ENCODE measurements at regions not wholly inside any gene's neighbourhood (a gene's known extent, or its start where the extent isn't known, plus 50 kb on each side); places are given as distances from the start of the nearest gene placed in this dataset.
A peak's percentile ranks its signal among the peaks of the same experiment; 100 is the strongest.

GRCh38 chr14:95442016-95442632, 74.3 kb downstream of the SYNE3 start:
- no peak for DNase-seq

GRCh38 chr14:95440951-95441350, 75.5 kb downstream of the SYNE3 start:
- no peak for DNase-seq

- DNase-seq: no peak
These were observed 76.0 kb downstream of the SYNE3 start for GRCh38 chr14:95440496-95440895.

GRCh38 chr14:95439881-95440280, 76.6 kb downstream of the SYNE3 start:
- no peak for DNase-seq

- no peak for DNase-seq
These were observed 78.7 kb downstream of the SYNE3 start for GRCh38 chr14:95437715-95438114.

GRCh38 chr14:95436354-95436753, 80.1 kb downstream of the SYNE3 start:
- no peak for DNase-seq

- DNase-seq: no peak
These were observed 82.3 kb downstream of the SYNE3 start for GRCh38 chr14:95434121-95434520.

- DNase-seq: no peak
These were observed 83.4 kb downstream of the SYNE3 start for GRCh38 chr14:95433094-95433478.

- DNase-seq: peak; percentile 14 to 76
These were observed 84.0 kb downstream of the SYNE3 start for GRCh38 chr14:95432144-95433093.

- DNase-seq: peak; percentile 21 to 73
These were observed 85.0 kb downstream of the SYNE3 start for GRCh38 chr14:95431199-95432143.

GRCh38 chr14:95428557-95428956, 87.9 kb downstream of the SYNE3 start:
- DNase-seq: no peak

GRCh38 chr14:95426116-95426475, 90.4 kb downstream of the SYNE3 start:
- DNase-seq: no peak

- DNase-seq: no peak
These were observed 90.9 kb downstream of the SYNE3 start for GRCh38 chr14:95425369-95426115.

GRCh38 chr14:95424529-95424928, 91.9 kb downstream of the SYNE3 start:
- DNase-seq: no peak

- DNase-seq: no peak
These were observed 94.7 kb downstream of the SYNE3 start for GRCh38 chr14:95421741-95422140.

- no peak for DNase-seq
These were observed 96.4 kb downstream of the SYNE3 start for GRCh38 chr14:95420060-95420459.

- DNase-seq: no peak
These were observed 96.9 kb downstream of the SYNE3 start for GRCh38 chr14:95419569-95419968.

GRCh38 chr14:95418858-95419257, 97.6 kb downstream of the SYNE3 start:
- no peak for DNase-seq

GRCh38 chr14:95417492-95417891, 97.8 kb upstream of the CLMN start:
- DNase-seq: no peak

GRCh38 chr14:95415993-95416392, 96.3 kb upstream of the CLMN start:
- no peak for DNase-seq

GRCh38 chr14:95413289-95414215, 93.8 kb upstream of the CLMN start:
- DNase-seq: no peak

All from NCI-H526 (cell line).